ENCODE measurements at regions not wholly inside any gene's neighbourhood (a gene's known extent, or its start where the extent isn't known, plus 50 kb on each side); places are given as distances from the start of the nearest gene placed in this dataset.

GRCh38 chr1:227391211-227391610, 72.9 kb upstream of the CDC42BPA start:
- Histone ChIP-seq H3K9ac (ENCODE audit: low read length) (no peak overlapping the region), H3K4me1 (ENCODE audit: low read length) (no peaks in the 10 kb centered on the region), H3K36me3 (replicated peaks; ENCODE audit: low read depth, low read length) (no peaks in the 10 kb centered on the region), H3K79me2 (ENCODE audit: low read length) (no peaks in the 10 kb centered on the region), H2AFZ (ENCODE audit: low read depth, low read length) (no peak overlapping the region), H3K9me3 (ENCODE audit: insufficient read depth, low read length) (no peaks in the 10 kb centered on the region), H3K27me3 (ENCODE audit: low read depth, low read length) (no peaks in the 10 kb centered on the region), H3K27ac (ENCODE audit: low read length) (no peak overlapping the region), H3K4me2 (ENCODE audit: low read length) (no peak overlapping the region), H4K20me1 (ENCODE audit: insufficient read depth, low read length) (no peaks in the 10 kb centered on the region), H3K4me3 (ENCODE audit: low read length) (no peak overlapping the region)
- no peak for TF ChIP-seq EZH2phosphoT487 (IDR thresholded peaks at IDR 0.05; ENCODE audit: low read depth)
- no peak for TF ChIP-seq CTCF (IDR thresholded peaks at IDR 0.05; ENCODE audit: low read depth, low read length)

GRCh38 chr1:227390525-227390924, 72.2 kb upstream of the CDC42BPA start:
- no peak overlapping the region for H3K4me3 ChIP-seq (ENCODE audit: low read length)

GRCh38 chr1:227388214-227389168, 70.2 kb upstream of the CDC42BPA start:
- H3K27ac ChIP-seq (ENCODE audit: low read length) = no peak overlapping the region

More at GRCh38 chr1:227390525-227390924, 72.2 kb upstream of the CDC42BPA start:
- no peaks in the 10 kb centered on the region for H3K79me2 ChIP-seq (ENCODE audit: low read length)
- no peaks in the 10 kb centered on the region for H3K27me3 ChIP-seq (ENCODE audit: low read depth, low read length)
- H2AFZ ChIP-seq (ENCODE audit: low read depth, low read length) = no peak overlapping the region
- no peaks in the 10 kb centered on the region for H3K36me3 ChIP-seq (replicated peaks; ENCODE audit: low read depth, low read length)
- no peak overlapping the region for H3K9ac ChIP-seq (ENCODE audit: low read length)
- no peak overlapping the region for H3K27ac ChIP-seq (ENCODE audit: low read length)
- H3K9me3 ChIP-seq (ENCODE audit: insufficient read depth, low read length) = no peaks in the 10 kb centered on the region
- TF ChIP-seq EZH2phosphoT487 (IDR thresholded peaks at IDR 0.05; ENCODE audit: low read depth) = no peak
- no peak for TF ChIP-seq CTCF (IDR thresholded peaks at IDR 0.05; ENCODE audit: low read depth, low read length)
- no peaks in the 10 kb centered on the region for H4K20me1 ChIP-seq (ENCODE audit: insufficient read depth, low read length)
- no peaks in the 10 kb centered on the region for H3K4me1 ChIP-seq (ENCODE audit: low read length)
- no peak overlapping the region for H3K4me2 ChIP-seq (ENCODE audit: low read length)

More at GRCh38 chr1:227388214-227389168, 70.2 kb upstream of the CDC42BPA start:
- H3K36me3 ChIP-seq (replicated peaks; ENCODE audit: low read depth, low read length) = no peaks in the 10 kb centered on the region
- H3K4me3 ChIP-seq (ENCODE audit: low read length) = no peak overlapping the region
- H3K9ac ChIP-seq (ENCODE audit: low read length) = no peak overlapping the region
- H3K4me1 ChIP-seq (ENCODE audit: low read length) = no peaks in the 10 kb centered on the region
- no peaks in the 10 kb centered on the region for H3K79me2 ChIP-seq (ENCODE audit: low read length)
- H4K20me1 ChIP-seq (ENCODE audit: insufficient read depth, low read length) = no peaks in the 10 kb centered on the region
- no peak overlapping the region for H3K4me2 ChIP-seq (ENCODE audit: low read length)
- H3K27me3 ChIP-seq (ENCODE audit: low read depth, low read length) = no peaks in the 10 kb centered on the region
- no peak overlapping the region for H2AFZ ChIP-seq (ENCODE audit: low read depth, low read length)
- H3K9me3 ChIP-seq (ENCODE audit: insufficient read depth, low read length) = no peaks in the 10 kb centered on the region
- TF ChIP-seq CTCF (IDR thresholded peaks at IDR 0.05; ENCODE audit: low read depth, low read length) (no peak), EZH2phosphoT487 (IDR thresholded peaks at IDR 0.05; ENCODE audit: low read depth) (no peak)
